ENCODE measurements at regions not wholly inside any gene's neighbourhood (a gene's known extent, or its start where the extent isn't known, plus 50 kb on each side); places are given as distances from the start of the nearest gene placed in this dataset.

DNA sequence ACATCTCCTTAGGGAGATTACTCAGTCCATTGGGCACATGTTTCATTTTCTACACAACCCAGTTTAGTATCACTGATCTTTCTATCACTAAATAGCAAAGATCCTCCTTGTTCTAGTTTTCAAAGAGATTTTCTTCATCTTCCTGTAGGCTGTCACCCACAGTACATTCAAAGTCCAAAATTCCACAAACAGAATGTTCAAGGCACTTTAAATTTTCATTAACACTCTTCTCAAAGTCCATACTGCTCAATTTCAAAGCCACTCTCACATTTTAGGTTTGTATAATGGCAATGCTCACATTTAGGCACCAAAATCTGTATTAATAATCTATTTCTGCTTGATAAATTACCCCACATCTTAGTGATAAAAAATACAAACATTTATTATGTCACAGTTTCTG is 152.8 kb downstream of the FSIP2 start:
- H3K9me3 ChIP-seq, result no peaks in the 10 kb centered on the region
- intact Hi-C loops (cut with DNase I), result no loop called here
- H3K4me1 ChIP-seq, result no peaks in the 10 kb centered on the region
- TF ChIP-seq, protein P1, sequence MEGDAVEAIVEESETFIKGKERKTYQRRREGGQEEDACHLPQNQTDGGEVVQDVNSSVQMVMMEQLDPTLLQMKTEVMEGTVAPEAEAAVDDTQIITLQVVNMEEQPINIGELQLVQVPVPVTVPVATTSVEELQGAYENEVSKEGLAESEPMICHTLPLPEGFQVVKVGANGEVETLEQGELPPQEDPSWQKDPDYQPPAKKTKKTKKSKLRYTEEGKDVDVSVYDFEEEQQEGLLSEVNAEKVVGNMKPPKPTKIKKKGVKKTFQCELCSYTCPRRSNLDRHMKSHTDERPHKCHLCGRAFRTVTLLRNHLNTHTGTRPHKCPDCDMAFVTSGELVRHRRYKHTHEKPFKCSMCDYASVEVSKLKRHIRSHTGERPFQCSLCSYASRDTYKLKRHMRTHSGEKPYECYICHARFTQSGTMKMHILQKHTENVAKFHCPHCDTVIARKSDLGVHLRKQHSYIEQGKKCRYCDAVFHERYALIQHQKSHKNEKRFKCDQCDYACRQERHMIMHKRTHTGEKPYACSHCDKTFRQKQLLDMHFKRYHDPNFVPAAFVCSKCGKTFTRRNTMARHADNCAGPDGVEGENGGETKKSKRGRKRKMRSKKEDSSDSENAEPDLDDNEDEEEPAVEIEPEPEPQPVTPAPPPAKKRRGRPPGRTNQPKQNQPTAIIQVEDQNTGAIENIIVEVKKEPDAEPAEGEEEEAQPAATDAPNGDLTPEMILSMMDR (IDR thresholded peaks at IDR 0.05), result no peak
- DNase-seq, result no peak
- H3K4me3 ChIP-seq, result no peak overlapping the region
- H3K36me3 ChIP-seq, result no peaks in the 10 kb centered on the region
- no peak for ATAC-seq
- H3K27me3 ChIP-seq (ENCODE audit: low read depth), result no peaks in the 10 kb centered on the region
- no peak overlapping the region for H3K27ac ChIP-seq

DNA sequence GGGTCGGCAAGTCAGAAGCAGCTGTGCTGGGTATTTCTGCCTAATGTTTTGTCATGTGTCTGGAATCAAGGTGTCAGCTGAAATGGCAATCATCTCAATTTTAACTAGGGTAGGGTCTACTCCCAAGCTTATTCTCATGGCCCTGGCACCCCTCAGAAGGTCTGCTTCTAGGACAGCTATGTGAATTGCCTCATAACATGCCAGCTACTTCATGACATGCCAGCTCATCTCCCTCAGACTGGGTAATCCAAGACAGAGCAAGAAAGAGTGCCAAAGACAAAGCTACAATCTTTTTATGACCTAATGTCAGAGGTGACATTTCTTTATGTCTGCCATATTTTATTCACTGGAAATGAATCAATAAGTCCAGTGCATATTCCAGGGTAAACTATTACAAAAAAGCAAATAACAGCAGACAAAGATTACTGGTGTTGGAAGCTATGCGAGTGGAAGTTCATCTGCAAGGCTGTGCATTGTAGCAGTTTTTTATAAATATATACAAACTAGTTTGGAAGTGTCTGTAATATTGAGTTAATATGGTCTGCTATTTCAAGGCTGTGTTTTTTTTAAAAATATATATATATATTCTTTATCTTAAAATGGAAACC is 153.3 kb downstream of the FSIP2 start:
- Histone ChIP-seq H3K4me1 (no peaks in the 10 kb centered on the region), H3K36me3 (no peaks in the 10 kb centered on the region), H3K27ac (no peak overlapping the region), H3K27me3 (ENCODE audit: low read depth) (no peaks in the 10 kb centered on the region), H3K9me3 (no peaks in the 10 kb centered on the region), H3K4me3 (no peak overlapping the region)
- no peak for DNase-seq
- TF ChIP-seq, protein P1 (IDR thresholded peaks at IDR 0.05), result no peak
- ATAC-seq, result no peak
- intact Hi-C loops (cut with DNase I), result no loop called here

- Histone ChIP-seq H3K27ac (no peak overlapping the region), H3K9me3 (no peaks in the 10 kb centered on the region), H3K27me3 (ENCODE audit: low read depth) (no peaks in the 10 kb centered on the region), H3K4me3 (no peak overlapping the region), H3K4me1 (no peaks in the 10 kb centered on the region), H3K36me3 (no peaks in the 10 kb centered on the region)
- DNase-seq, result no peak
- TF ChIP-seq, protein P1 (IDR thresholded peaks at IDR 0.05), result no peak
- ATAC-seq, result no peak
- intact Hi-C loops (cut with DNase I), result no loop called here
Observed at GRCh38 chr2:185892484-185892883, 153.9 kb downstream of the FSIP2 start.

GRCh38 chr2:185894223-185894622 is 155.6 kb downstream of the FSIP2 start:
- ATAC-seq (no peak), DNase-seq (no peak)
- no peak overlapping the region for H3K4me3 ChIP-seq
- no peaks in the 10 kb centered on the region for H3K27me3 ChIP-seq (ENCODE audit: low read depth)
- no peaks in the 10 kb centered on the region for H3K9me3 ChIP-seq
- H3K36me3 ChIP-seq, result no peaks in the 10 kb centered on the region
- no peak overlapping the region for H3K27ac ChIP-seq
- TF ChIP-seq, protein P1 (IDR thresholded peaks at IDR 0.05), result no peak
- no peaks in the 10 kb centered on the region for H3K4me1 ChIP-seq
- intact Hi-C loops (cut with DNase I), result no loop called here

DNA sequence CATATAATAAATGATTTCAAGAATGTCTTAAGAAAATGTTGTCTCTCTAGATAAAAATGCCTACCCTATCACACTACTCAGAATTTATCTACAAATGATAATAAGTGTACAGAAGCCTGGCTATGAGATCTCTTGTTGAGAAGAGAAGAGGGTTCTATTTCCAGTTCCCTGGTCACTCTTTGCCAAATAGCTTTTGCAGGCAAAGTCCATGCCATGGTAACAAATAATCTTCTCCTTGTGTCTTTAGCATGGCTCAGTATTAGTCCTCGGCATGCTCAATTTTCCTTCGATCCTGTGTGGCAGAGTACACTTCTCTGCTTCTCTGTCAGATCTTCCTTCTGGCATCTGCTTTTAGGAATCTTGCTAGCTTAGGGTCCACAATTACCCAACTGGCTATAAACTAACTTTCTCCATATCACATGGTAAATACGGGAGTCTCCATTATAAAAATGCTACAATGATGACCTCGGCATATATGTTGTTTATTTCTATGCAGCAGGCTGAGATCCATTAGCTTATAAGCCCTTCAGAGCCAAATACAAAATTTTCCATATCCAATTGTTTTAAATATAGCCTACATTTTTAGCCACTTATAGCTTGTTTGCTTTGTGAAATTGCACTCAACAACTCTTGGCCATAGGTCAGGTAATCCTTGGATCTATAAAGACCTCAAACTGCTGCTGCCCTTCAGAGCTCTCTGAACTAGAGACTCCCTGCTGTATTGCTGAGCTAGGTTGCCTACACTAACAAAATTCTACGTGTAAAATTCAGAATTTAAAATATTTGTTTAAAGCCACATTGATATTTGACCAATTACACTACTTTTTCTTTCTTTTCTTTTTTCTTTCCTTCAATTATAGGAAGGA is 157.5 kb downstream of the FSIP2 start:
- Histone ChIP-seq H3K36me3 (no peaks in the 10 kb centered on the region), H3K4me3 (no peak overlapping the region), H3K27me3 (ENCODE audit: low read depth) (no peaks in the 10 kb centered on the region), H3K9me3 (no peaks in the 10 kb centered on the region), H3K4me1 (no peaks in the 10 kb centered on the region), H3K27ac (no peak overlapping the region)
- ATAC-seq (no peak), DNase-seq (no peak)
- TF ChIP-seq, protein P1 (IDR thresholded peaks at IDR 0.05), result no peak
- intact Hi-C loops (cut with DNase I), result no loop called here

Measured in lower lobe of right lung (tissue), 2 donors.